Activated CD4-positive, alpha-beta T cell treated with anti-CD3 and anti-CD28 coated beads, Interleukin-2, amount 50 U/mL, for 48 hours (primary cell): ENCODE measurements at regions not wholly inside any gene's neighbourhood (a gene's known extent, or its start where the extent isn't known, plus 50 kb on each side); places are given as distances from the start of the nearest gene placed in this dataset.

ENCODE experiments used
- DNase-seq, 2 experiments: peaks; one replicate each; pipeline ENCODE4 v3.0.0-alpha.2; 2020

DNA sequence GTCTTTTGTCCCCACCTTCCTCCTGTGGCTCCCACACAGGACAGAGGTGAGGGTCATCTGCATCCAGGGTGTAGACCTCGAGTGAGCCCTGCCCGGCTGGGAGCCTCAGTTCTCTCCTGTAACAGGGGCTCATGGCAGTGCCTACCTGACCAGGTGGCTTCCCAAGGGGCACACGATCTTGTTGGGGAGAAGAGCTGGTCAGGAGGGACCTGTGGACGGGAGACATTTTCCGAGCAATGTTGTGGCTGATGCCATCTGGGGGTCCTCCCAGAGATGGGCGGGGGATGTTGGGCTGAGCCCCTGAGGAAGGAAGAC lies 51.9 kb downstream of the CEBPB start:
- DNase-seq, result no peak

DNA sequence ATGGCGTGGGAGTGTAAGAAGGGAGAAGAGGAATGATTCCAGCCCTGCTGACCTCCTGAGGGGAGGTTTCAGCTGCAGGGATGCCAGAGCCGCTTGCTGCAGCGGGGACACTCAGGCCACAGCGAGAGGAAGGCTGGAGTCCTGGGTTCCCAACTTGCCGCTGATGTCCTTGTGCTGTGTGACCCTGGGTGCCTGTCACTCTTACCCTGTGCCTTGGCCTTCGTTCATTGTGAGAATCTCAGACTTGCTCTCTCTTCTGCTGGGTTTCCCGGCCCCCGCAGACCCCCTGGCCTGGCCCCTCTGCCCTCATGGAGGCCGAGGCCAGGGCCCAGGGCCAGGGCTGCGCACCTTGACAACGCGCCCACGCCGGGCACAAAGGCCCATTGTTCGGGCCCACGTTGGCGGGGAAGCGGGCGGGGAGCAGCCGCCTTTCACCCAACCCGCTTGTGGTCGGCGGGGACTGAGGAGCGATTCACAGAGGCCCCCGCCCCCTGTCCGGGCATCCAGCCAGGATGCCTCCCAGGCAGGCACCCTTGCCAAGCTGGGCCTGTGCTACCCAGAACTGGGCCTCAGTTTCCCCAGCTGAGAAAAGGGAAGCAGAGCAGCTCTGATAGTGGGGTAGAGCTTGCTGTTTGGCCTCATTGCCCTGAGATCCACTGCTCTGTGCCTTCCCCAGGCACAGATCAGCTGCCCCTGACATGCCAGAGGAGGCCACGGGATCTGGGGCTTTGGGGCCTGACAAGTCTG lies 52.4 kb downstream of the CEBPB start:
- DNase-seq, result no peak

- no peak for DNase-seq
Measured at GRCh38 chr20:50243610-50244351, 53.2 kb downstream of the CEBPB start.

GRCh38 chr20:50244352-50245149 lies 53.9 kb downstream of the CEBPB start:
- no peak for DNase-seq

GRCh38 chr20:50245498-50246366 lies 55.1 kb downstream of the CEBPB start:
- no peak for DNase-seq

- DNase-seq, result no peak
Measured at GRCh38 chr20:50246367-50247195, 56.0 kb downstream of the CEBPB start.

DNA sequence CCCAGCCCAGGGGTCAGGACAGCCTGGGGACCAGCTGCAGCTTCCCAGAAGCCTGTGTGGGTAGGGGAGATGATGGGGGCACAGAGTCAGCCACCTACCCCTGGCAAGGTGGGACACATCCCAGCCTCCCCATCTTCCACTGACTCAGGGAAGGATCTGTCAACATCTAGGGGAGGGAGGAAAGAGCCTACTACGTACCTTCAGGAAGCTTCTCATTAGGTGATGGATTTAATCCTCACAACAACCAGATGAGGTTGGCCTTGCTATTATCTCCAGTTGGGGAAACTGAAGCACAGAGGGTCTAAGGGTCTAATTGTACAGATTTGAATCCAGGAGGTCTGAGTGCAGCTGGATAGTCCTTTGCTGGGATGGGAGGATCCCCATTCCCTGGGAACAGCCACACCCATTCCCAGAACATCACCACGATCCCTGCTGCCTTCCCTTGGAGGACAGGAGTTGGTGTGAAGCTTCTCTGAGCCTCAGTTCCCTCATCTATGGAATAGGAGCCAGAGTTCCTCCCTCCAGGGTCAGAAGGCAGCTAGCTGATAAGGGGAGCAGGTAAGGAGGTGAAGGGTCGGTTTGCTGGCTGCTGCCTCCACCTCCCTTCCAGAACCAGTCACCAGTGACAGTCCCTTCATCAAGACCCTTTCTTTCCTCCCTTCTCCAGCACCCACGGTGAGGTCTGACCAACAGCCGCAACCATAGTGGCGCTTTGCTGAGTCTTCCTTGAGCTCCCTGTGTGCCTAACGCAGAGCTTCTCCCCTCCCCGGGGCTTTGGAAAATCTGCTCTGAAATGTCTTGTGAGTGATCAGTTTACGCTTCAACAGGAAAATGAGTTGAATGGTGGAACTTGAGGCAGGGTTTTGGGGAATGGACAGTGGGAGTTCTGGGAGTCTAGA lies 56.8 kb downstream of the CEBPB start:
- DNase-seq, result no peak

- no peak for DNase-seq
Measured at GRCh38 chr20:50248104-50248641, 57.5 kb downstream of the CEBPB start.

DNA sequence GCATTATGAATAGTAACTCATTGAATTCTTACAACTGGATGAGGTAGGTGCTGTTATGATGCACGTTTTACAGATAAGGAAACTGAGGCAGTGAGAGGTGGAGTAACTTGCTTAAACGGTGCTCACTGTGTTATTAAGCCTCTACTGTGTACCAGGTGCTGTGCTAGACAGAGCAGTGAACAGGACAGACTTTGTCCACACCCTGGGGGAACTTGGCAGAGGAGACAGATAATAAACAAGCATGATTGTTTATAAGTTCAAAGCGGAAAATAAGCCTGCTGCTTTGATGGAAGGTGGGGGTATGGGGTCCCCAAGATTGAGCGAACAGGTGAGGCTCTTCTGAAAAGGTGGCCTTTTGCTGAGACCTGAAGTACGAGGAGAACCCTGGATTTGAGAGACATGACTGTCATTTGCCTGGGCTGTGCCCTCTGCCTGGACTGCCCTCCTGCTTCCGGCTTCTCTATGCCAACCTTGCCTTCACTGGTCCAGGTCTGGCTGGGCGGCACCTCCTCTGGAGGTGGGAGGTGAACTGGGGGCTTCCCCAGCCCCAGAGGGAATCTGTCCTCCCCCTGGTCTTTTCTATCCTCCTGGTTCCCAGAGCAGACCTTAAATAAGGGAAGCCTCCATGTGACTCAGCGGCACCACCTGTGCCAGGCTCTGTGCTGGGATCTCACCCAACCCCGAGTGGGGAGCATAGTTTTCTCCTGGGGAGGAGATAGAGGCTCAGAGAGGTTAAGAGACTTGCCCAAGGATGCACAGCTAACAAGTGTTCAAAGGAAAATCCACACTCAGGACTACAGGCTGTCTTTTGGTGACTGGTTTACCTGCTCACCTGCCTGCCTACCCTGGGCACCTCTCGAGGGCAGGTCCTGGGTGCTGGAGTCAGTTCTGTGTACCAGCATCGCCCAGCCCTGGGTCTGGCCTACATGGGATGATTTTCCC lies 59.1 kb downstream of the CEBPB start:
- DNase-seq, result no peak

- no peak for DNase-seq
Measured at GRCh38 chr20:50250679-50251382, 60.2 kb downstream of the CEBPB start.

- DNase-seq, result no peak
Measured at GRCh38 chr20:50251383-50251748, 60.7 kb downstream of the CEBPB start.

DNA sequence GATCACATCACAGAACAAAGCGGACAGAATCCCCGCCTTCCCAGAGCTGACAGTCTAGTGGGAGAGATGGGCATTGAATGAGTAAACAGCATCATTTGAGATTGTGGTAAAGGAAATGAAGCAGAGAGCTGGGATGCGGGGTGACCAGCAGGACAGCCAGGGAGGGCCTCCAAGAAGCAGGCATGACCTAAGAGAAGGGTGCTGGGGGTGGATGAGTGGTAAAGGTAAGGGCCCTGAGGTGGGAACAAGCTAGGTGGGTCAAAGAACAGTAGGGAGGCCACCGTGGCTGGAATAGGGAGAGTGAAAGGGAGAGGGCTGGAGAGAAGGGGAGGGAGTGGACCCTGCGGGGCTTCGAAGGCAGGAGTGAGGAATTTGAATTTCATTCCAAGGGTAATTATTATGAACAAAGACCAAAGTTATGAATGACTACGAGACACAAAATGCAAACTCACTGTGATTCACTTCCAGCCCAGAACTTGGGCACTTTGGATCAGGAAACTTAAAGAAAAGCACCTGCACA lies 61.4 kb downstream of the CEBPB start:
- no peak for DNase-seq

DNA sequence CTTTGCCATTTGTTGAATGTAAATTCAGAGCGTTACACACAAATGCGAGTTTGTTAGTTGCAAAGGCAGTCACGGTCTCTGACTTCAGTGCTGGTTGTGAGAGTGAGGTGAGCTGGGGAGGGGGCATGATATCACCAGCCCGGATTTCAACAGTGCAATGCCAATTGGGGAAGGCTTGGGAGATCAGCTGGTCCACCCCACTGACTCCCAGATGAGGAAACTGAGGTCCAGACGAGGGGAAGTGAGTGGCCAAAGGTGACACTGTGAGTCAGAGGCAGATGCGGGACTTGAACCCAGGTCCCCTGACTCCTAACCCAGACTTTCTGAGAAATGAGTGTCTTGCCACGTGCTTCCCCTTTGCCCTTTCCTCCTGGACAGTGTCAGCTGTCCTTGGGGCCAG lies 62.1 kb downstream of the CEBPB start:
- no peak for DNase-seq

DNA sequence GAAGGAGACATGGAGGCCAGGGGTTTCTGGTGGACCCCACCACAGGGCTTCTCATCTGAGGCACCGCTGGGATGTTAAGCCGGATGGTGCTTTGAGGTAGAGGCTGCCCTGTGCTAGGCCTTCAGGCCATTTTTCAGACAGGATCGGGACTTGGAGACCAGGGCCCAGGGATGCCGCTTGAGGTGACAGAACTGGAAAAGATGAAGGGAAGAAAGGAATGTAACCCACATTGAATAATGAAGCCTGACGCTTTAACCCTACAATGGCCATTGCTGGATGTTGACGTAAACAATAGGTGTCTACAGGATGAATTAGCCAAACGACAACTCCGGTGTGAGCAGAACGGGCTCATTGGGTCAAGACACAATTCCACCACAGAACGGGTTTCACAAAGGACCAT lies 62.5 kb downstream of the CEBPB start:
- no peak for DNase-seq

DNA sequence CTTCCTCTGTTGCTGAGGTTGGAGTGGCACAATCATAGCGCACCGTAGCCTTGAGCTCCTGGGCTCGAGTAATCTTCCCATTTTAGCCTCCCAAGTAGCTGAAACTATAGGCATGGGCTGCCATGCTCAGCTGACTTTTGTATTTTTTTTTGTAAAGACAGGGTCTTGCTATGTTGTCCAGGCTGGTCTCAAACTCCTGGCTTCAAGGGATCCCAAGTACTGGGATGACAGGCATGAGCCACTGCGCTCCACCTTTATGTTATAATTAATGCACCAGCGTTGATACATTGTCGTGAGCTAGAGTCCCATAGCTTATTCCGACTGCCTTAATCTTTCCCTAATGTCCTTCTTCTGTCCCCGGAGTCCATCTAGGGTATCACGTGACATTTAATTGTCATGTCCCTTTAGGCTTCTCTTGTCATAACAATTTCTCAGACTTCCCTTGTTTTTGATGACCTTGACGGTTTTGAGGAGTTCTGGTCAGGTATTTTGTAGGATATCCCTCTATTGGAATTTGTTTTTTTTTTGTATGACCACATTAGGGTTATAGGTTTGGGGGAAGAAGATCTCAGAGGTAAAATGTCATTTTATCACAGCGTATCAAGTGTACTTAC lies 63.9 kb downstream of the CEBPB start:
- DNase-seq, result no peak

DNA sequence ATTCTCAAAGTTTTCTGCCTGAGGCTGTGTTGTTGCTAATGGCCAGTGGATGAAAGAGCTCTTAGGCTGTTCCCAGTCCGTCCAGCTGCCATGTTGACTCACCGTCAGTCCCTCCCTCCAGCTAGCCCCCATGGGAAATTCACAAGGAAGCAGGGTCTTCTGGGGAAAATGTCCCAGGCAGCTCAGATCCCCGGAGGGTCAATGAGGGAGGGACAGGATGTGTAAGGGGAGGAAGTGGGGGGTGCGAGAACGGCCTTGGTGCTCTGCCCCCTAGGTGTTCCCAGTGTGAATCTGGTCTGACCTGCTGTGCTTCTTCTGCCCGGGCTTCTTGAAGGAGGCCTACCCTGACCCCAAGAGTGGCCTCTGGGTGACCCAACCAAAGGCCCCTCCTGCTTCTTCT lies 65.9 kb downstream of the CEBPB start:
- no peak for DNase-seq

DNA sequence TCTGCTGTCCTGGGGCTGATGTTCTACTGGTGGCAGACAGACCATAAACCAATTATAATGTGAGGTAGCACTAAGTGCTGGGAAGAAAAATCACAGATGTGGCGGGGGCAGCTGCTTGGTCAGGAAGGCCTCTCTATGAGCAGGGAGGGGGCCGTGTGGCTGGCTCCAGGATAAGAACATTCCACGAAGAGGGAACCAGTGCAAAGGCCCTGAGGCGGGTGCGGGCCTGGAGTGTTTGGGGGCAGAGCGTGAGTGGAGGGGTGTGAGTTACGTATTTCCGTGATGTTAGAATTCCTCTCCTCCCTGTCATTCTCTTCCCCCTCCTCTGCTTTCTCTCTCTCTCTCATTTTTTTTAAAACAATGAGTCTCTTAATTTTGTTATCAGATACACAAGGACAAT lies 67.2 kb downstream of the CEBPB start:
- DNase-seq, result no peak
